GM23338 (cell line): ENCODE measurements at regions not wholly inside any gene's neighbourhood (a gene's known extent, or its start where the extent isn't known, plus 50 kb on each side); places are given as distances from the start of the nearest gene placed in this dataset.

Source experiments
- ATAC-seq: fragments of 200-7000 bp; cut with Tn5 transposase; 3 replicates; pipeline ENCODE4 v1.9.1; 2020
- DNase-seq: peaks from one replicate; pipeline ENCODE4 v3.0.0-alpha.2; 2015; ENCODE audit warnings: low spot score
- H2AFZ ChIP-seq: fragments of 200-600 bp; sonication (generic); 2 replicates; pipeline ENCODE4 v1.8.0; 2016; ENCODE audit warnings: antibody characterized with exemption, mild to moderate bottlenecking, moderate library complexity
- H3F3A ChIP-seq: fragments of 200-600 bp; sonication (generic); replicated peaks from 2 replicates; pipeline ENCODE4 v1.8.0; 2017; ENCODE audit warnings: antibody characterized with exemption, mixed run types, low read depth
- H3K27ac ChIP-seq: fragments of 200-600 bp; sonication (generic); 2 replicates; pipeline ENCODE4 v1.6.1; 2016; ENCODE audit warnings: low read depth
- H3K27me3 ChIP-seq: fragments of 200-600 bp; sonication (generic); 2 replicates; pipeline ENCODE4 v1.8.0; 2016; ENCODE audit warnings: mild to moderate bottlenecking, mixed run types, moderate library complexity; ENCODE audit not compliant: insufficient read depth
- H3K36me3 ChIP-seq: fragments of 200-600 bp; sonication (generic); 2 replicates; pipeline ENCODE4 v1.8.0; 2016; ENCODE audit warnings: mild to moderate bottlenecking; ENCODE audit not compliant: insufficient read depth
- H3K4me1 ChIP-seq: fragments of 200-600 bp; sonication (generic); 2 replicates; pipeline ENCODE4 v1.8.0; 2016; ENCODE audit warnings: mild to moderate bottlenecking, moderate library complexity; ENCODE audit not compliant: insufficient read depth
- H3K4me2 ChIP-seq: fragments of 200-600 bp; sonication (generic); 2 replicates; pipeline ENCODE4 v1.7.1; 2017; ENCODE audit warnings: mixed run types
- H3K4me3 ChIP-seq: fragments of 200-600 bp; sonication (generic); 2 replicates; pipeline ENCODE4 v1.6.1; 2016; ENCODE audit warnings: mixed run types
- H3K79me2 ChIP-seq: fragments of 200-600 bp; sonication (generic); replicated peaks from 2 replicates; pipeline ENCODE4 v1.8.0; 2017; ENCODE audit warnings: mild to moderate bottlenecking; ENCODE audit not compliant: insufficient read depth
- H3K9me2 ChIP-seq: fragments of 200-600 bp; sonication (generic); 2 replicates; pipeline ENCODE4 v1.8.0; 2017; ENCODE audit not compliant: insufficient read depth
- H4K20me1 ChIP-seq: fragments of 200-600 bp; sonication (generic); replicated peaks from 2 replicates; pipeline ENCODE4 v1.8.0; 2017; ENCODE audit warnings: mild to moderate bottlenecking; ENCODE audit not compliant: insufficient read depth
- H3K27ac Mint-ChIP-seq: 2 replicates; pipeline ENCODE4 v1.8.0; 2020; ENCODE audit warnings: inconsistent platforms, mild to moderate bottlenecking, moderate library complexity, mixed read lengths
- H3K27me3 Mint-ChIP-seq: 3 replicates; pipeline ENCODE4 v1.8.0; 2022; ENCODE audit warnings: low read depth, mild to moderate bottlenecking, moderate library complexity, mixed read lengths, inconsistent platforms; ENCODE audit not compliant: insufficient read depth, poor library complexity
- H3K36me3 Mint-ChIP-seq: 3 replicates; pipeline ENCODE4 v1.8.0; 2021; ENCODE audit warnings: low read depth, mild to moderate bottlenecking, inconsistent platforms, moderate library complexity, mixed read lengths
- H3K4me1 Mint-ChIP-seq: 3 replicates; pipeline ENCODE4 v1.8.0; 2020; ENCODE audit warnings: mild to moderate bottlenecking, inconsistent platforms, mixed read lengths
- H3K4me3 Mint-ChIP-seq: 3 replicates; pipeline ENCODE4 v1.8.0; 2021; ENCODE audit warnings: moderate library complexity, mild to moderate bottlenecking, inconsistent platforms, mixed read lengths
- H3K9me3 Mint-ChIP-seq: 3 replicates; pipeline ENCODE4 v1.8.0; 2020; ENCODE audit warnings: moderate library complexity, mild to moderate bottlenecking, inconsistent platforms, mixed read lengths
- CREB1 ChIP-seq: fragments of 250-450 bp; sonication (Bioruptor Pico); IDR thresholded peaks from 2 replicates; pipeline ENCODE4 v1.5.0; 2020; ENCODE audit warnings: low read depth, mild to moderate bottlenecking, moderate library complexity
- EZH2 ChIP-seq: fragments of 200-600 bp; sonication (generic); IDR thresholded peaks from one replicate; pipeline ENCODE4 v1.8.0; 2017; ENCODE audit warnings: antibody characterized with exemption, mild to moderate bottlenecking, low read depth; ENCODE audit not compliant: unreplicated experiment
- EZH2phosphoT487 ChIP-seq: fragments of 200-600 bp; sonication (generic); IDR thresholded peaks from one replicate; pipeline ENCODE4 v1.8.1; 2018; ENCODE audit warnings: antibody characterized with exemption; ENCODE audit not compliant: unreplicated experiment
- JUNB ChIP-seq: IDR thresholded peaks from one replicate; pipeline ENCODE4 v1.6.1; 2016; ENCODE audit warnings: antibody characterized with exemption; ENCODE audit not compliant: unreplicated experiment
- NANOG ChIP-seq: IDR thresholded peaks from 2 replicates; pipeline ENCODE4 v1.6.1; 2016; ENCODE audit warnings: antibody characterized with exemption, borderline replicate concordance
- POLR2AphosphoS5 ChIP-seq: IDR thresholded peaks from 2 replicates; pipeline ENCODE4 v1.6.1; 2016; ENCODE audit warnings: antibody characterized with exemption, low read depth
- STAT1 ChIP-seq: IDR thresholded peaks from one replicate; pipeline ENCODE4 v1.6.1; 2016; ENCODE audit warnings: antibody characterized with exemption; ENCODE audit not compliant: unreplicated experiment
- ZNF114 ChIP-seq: fragments of 250-450 bp; sonication (Bioruptor Pico); IDR thresholded peaks from 2 replicates; pipeline ENCODE4 v1.5.0; 2020; ENCODE audit warnings: mild to moderate bottlenecking, moderate library complexity
- ZNF331 ChIP-seq: fragments of 250-450 bp; sonication (Bioruptor Pico); IDR thresholded peaks from 2 replicates; pipeline ENCODE4 v1.5.0; 2020; ENCODE audit warnings: low read depth, mild to moderate bottlenecking, moderate library complexity
- TF ChIP-seq, protein P1 (sequence below), 2 experiments: fragments of 200-600 bp in 1 of 2; sonication (generic) in 1 of 2; conservative IDR thresholded peaks; 2 replicates each; pipeline versions ENCODE4 v1.5.1 to v1.6.1; 2016 to 2017; ENCODE audit warnings: antibody characterized with exemption in 2 of 2, low read depth in 2 of 2, mild to moderate bottlenecking in 2 of 2, moderate library complexity in 1 of 2
- TF ChIP-seq, protein P2 (sequence below): fragments of 250-450 bp; sonication (Bioruptor Pico); IDR thresholded peaks from 2 replicates; pipeline ENCODE4 v1.5.0; 2020; ENCODE audit warnings: mild to moderate bottlenecking, moderate library complexity
- TF ChIP-seq, protein P3 (sequence below): IDR thresholded peaks from 2 replicates; pipeline ENCODE4 v1.6.1; 2016; ENCODE audit warnings: antibody characterized with exemption

DNA sequence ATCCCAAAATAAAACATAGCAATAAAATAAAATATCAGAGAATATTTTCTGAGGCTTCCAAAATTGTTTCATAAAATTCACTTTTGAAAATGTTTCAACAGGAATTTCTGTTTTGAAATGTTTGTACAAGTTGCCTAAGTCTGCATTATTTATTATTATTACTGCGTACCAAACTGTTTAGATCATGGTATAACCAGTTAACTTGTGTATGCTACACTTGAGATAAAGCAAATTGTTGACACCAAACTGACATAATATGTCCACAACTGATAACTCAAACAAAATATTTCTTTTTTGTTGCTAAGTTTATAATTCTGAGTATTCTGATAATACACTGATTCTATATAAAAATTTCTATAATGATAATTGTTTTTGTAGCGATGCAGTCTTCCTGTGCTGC, 531.8 kb upstream of the EYS start (continued):
- TF ChIP-seq, protein P1, sequence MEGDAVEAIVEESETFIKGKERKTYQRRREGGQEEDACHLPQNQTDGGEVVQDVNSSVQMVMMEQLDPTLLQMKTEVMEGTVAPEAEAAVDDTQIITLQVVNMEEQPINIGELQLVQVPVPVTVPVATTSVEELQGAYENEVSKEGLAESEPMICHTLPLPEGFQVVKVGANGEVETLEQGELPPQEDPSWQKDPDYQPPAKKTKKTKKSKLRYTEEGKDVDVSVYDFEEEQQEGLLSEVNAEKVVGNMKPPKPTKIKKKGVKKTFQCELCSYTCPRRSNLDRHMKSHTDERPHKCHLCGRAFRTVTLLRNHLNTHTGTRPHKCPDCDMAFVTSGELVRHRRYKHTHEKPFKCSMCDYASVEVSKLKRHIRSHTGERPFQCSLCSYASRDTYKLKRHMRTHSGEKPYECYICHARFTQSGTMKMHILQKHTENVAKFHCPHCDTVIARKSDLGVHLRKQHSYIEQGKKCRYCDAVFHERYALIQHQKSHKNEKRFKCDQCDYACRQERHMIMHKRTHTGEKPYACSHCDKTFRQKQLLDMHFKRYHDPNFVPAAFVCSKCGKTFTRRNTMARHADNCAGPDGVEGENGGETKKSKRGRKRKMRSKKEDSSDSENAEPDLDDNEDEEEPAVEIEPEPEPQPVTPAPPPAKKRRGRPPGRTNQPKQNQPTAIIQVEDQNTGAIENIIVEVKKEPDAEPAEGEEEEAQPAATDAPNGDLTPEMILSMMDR (conservative IDR thresholded peaks at IDR 0.05; ENCODE audit: low read depth in 2 of 2) = no peak
- TF ChIP-seq STAT1 = no peak
- TF ChIP-seq ZNF331 (CRISPR knock-in tag) = no peak

DNA sequence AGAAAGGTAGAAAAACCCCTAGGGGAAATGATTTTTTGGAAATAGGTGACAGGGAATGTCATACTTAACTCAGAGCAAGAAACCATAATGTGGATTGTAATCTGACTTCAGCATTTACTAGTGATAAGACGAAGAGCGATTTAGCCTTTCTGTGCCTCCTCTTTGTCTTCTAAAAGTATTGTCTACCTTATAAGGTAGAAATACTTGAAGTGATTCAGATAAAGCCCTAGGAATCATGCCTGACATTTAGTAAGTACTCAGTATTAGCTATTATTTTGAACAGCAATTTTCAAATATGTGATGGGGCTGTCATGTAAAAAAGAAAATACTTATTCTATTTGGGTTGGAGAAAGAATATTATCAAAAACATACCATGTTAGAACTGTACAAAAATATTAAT, 525.9 kb upstream of the EYS start:
- 0 out of 2 replicates have a peak, but pooled peaks cover 5% of the 10 kb centered on the region for H3K9me2 ChIP-seq
- H3K4me3 Mint-ChIP-seq = no peak overlapping the region
- no peak for ATAC-seq
- no peak for TF ChIP-seq JUNB
- TF ChIP-seq ZNF331 (CRISPR knock-in tag) = no peak
- TF ChIP-seq EZH2phosphoT487 = no peak
- TF ChIP-seq CREB1 = no peak
- TF ChIP-seq ZNF114 (CRISPR knock-in tag) = no peak
- TF ChIP-seq EZH2 = no peak
- TF ChIP-seq STAT1 = no peak
- no peak for TF ChIP-seq POLR2AphosphoS5
- TF ChIP-seq, protein P1 (conservative IDR thresholded peaks at IDR 0.05; ENCODE audit: low read depth in 2 of 2) = no peak
- TF ChIP-seq, protein P2, sequence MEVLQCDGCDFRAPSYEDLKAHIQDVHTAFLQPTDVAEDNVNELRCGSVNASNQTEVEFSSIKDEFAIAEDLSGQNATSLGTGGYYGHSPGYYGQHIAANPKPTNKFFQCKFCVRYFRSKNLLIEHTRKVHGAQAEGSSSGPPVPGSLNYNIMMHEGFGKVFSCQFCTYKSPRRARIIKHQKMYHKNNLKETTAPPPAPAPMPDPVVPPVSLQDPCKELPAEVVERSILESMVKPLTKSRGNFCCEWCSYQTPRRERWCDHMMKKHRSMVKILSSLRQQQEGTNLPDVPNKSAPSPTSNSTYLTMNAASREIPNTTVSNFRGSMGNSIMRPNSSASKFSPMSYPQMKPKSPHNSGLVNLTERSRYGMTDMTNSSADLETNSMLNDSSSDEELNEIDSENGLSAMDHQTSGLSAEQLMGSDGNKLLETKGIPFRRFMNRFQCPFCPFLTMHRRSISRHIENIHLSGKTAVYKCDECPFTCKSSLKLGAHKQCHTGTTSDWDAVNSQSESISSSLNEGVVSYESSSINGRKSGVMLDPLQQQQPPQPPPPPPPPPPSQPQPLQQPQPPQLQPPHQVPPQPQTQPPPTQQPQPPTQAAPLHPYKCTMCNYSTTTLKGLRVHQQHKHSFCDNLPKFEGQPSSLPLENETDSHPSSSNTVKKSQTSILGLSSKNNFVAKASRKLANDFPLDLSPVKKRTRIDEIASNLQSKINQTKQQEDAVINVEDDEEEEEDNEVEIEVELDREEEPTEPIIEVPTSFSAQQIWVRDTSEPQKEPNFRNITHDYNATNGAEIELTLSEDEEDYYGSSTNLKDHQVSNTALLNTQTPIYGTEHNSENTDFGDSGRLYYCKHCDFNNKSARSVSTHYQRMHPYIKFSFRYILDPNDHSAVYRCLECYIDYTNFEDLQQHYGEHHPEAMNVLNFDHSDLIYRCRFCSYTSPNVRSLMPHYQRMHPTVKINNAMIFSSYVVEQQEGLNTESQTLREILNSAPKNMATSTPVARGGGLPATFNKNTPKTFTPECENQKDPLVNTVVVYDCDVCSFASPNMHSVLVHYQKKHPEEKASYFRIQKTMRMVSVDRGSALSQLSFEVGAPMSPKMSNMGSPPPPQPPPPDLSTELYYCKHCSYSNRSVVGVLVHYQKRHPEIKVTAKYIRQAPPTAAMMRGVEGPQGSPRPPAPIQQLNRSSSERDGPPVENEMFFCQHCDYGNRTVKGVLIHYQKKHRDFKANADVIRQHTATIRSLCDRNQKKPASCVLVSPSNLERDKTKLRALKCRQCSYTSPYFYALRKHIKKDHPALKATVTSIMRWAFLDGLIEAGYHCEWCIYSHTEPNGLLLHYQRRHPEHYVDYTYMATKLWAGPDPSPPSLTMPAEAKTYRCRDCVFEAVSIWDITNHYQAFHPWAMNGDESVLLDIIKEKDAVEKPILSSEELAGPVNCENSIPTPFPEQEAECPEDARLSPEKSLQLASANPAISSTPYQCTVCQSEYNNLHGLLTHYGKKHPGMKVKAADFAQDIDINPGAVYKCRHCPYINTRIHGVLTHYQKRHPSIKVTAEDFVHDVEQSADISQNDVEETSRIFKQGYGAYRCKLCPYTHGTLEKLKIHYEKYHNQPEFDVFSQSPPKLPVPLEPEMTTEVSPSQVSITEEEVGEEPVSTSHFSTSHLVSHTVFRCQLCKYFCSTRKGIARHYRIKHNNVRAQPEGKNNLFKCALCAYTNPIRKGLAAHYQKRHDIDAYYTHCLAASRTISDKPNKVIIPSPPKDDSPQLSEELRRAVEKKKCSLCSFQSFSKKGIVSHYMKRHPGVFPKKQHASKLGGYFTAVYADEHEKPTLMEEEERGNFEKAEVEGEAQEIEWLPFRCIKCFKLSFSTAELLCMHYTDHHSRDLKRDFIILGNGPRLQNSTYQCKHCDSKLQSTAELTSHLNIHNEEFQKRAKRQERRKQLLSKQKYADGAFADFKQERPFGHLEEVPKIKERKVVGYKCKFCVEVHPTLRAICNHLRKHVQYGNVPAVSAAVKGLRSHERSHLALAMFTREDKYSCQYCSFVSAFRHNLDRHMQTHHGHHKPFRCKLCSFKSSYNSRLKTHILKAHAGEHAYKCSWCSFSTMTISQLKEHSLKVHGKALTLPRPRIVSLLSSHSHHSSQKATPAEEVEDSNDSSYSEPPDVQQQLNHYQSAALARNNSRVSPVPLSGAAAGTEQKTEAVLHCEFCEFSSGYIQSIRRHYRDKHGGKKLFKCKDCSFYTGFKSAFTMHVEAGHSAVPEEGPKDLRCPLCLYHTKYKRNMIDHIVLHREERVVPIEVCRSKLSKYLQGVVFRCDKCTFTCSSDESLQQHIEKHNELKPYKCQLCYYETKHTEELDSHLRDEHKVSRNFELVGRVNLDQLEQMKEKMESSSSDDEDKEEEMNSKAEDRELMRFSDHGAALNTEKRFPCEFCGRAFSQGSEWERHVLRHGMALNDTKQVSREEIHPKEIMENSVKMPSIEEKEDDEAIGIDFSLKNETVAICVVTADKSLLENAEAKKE (CRISPR knock-in tag) = no peak
- TF ChIP-seq NANOG = no peak
- TF ChIP-seq, protein P3, sequence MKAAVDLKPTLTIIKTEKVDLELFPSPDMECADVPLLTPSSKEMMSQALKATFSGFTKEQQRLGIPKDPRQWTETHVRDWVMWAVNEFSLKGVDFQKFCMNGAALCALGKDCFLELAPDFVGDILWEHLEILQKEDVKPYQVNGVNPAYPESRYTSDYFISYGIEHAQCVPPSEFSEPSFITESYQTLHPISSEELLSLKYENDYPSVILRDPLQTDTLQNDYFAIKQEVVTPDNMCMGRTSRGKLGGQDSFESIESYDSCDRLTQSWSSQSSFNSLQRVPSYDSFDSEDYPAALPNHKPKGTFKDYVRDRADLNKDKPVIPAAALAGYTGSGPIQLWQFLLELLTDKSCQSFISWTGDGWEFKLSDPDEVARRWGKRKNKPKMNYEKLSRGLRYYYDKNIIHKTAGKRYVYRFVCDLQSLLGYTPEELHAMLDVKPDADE = no peak

More for the DNA sequence above, 525.9 kb upstream of the EYS start:
- H3K27ac ChIP-seq = no peak overlapping the region
- H3K4me2 ChIP-seq = no peak overlapping the region
- H3K4me1 Mint-ChIP-seq = no peaks in the 10 kb centered on the region
- no peaks in the 10 kb centered on the region for H3K79me2 ChIP-seq
- no peak for DNase-seq
- no peak overlapping the region for H3K27ac Mint-ChIP-seq
- no peaks in the 10 kb centered on the region for H3F3A ChIP-seq
- no peaks in the 10 kb centered on the region for H3K36me3 Mint-ChIP-seq
- no peaks in the 10 kb centered on the region for H3K4me1 ChIP-seq
- H4K20me1 ChIP-seq = no peaks in the 10 kb centered on the region
- H3K9me3 Mint-ChIP-seq = no peaks in the 10 kb centered on the region; the same call in 1 of the 3 replicates
- H3K27me3 ChIP-seq = no peaks in the 10 kb centered on the region
- no peak overlapping the region for H3K4me3 ChIP-seq
- H2AFZ ChIP-seq = no peak overlapping the region
- H3K27me3 Mint-ChIP-seq = no peaks in the 10 kb centered on the region
- no peaks in the 10 kb centered on the region for H3K36me3 ChIP-seq
